ENCODE measurements at regions not wholly inside any gene's neighbourhood (a gene's known extent, or its start where the extent isn't known, plus 50 kb on each side); places are given as distances from the start of the nearest gene placed in this dataset.
"Not testable (repeated sequence)": the region's sequence is repeated elsewhere in the genome, so short reads cannot be mapped to it uniquely, and the experiment has no call there.

DNA sequence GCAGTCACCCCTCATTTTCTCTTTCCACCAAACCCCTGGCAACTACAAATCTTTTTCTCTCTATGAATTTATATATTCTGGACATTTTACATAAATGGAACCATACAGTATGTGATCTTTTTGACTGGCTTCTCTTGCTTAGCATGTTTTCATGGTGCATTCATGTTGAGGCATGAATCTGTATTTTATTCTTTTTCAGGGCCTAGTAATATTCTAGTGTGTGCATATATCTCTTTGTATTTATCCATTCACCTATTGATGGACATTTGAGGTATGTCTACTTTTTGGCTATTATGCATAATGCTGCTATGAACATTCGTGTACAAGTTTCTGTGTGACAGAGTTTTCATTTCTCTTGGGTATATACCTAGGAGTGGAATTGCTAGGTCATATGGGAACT, 78.2 kb downstream of the HACD1 start:
- intact Hi-C loops (cut with DNase I), result no loop called here
- ATAC-seq (no peak), DNase-seq (ENCODE audit: missing footprints) (no peak)

DNA sequence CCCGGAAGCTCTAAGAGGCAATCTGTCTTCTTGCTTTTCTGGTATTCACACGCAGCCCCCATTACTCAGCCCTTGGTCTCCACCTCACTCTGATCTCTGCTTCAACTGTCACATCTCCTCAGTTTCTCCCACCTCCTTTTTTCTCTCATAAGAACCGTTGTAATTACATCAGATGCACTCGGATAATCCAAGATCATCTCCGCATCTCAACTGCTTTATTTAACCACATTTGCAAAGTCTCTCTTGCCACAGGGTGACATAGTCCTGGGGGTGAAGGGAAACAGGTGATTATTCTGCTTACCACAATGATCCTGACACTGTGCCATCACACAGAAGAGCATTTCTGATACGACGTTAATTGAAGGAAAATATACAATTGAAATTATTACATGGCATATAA, 79.9 kb downstream of the HACD1 start:
- DNase-seq (ENCODE audit: missing footprints) (no peak), ATAC-seq (no peak)
- intact Hi-C loops (cut with DNase I), result no loop called here

DNA sequence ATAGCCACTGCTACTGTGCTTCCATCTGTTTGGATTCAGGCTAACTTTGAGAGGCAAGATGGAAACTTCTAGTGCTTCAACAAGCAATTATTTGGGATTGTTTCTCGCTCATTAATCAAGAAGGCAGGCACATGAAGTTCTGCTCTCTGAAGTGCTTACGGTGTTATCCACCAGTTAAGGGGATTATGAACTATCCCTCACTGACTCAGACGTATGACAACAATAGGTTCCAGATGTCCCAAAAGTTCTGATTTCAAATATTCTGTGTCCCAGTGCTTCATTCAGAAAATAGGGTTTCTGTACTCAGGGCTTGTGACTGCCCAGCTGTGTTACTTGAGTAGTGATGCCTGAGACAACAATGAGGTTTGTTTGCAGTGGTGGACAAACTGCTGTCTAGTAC, 81.0 kb downstream of the HACD1 start:
- ATAC-seq, result no peak
- no peak for DNase-seq (ENCODE audit: missing footprints)
- intact Hi-C loops (cut with DNase I), result no loop called here

DNA sequence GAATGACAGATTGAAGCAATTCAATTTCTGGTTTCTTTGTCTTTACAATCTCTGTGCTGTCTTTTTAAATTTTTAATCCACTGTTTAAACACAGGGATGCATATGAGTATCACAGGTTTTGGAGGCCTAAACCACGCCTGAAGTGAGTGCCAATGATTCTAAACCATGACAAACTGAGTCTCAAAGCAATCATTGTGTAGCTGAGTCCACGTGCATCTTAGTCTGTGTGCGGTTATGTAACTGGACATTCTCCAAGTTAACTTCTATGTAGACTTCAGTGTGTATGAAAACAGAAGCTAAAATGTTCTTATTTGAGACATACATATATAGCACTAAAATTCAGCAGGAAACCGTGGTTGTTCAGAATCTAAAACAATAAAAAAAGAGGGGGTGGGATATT, 79.3 kb upstream of the ST8SIA6 start:
- DNase-seq (ENCODE audit: missing footprints) (no peak), ATAC-seq (no peak)
- intact Hi-C loops (cut with DNase I), result no loop called here

DNA sequence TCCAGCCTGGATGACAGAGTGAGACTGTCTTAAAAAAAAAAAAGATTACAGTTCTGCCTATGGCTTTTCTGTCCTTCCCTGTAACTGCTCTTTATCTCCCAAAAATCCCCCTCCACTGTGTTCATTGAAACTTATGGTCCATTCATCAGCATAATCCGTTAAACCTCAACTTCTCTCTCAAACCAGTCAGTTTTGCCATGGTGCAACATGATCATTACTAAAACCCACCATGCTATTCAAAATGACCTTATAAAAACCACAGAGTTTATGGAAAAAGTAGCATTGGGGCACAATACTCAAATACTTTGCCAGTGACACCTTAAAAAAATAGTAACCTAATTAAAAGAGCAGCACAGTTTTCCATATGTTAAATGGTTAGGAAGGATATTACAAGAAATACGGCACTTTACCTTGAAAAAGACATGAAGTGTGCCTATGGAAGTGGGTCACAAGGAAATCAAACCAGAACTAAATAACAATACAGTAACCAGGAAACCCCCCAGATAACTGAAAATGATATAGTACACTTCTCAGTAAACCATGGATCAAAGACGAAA, 74.0 kb upstream of the ST8SIA6 start:
- DNase-seq (ENCODE audit: missing footprints) (no peak), ATAC-seq (no peak)

DNA sequence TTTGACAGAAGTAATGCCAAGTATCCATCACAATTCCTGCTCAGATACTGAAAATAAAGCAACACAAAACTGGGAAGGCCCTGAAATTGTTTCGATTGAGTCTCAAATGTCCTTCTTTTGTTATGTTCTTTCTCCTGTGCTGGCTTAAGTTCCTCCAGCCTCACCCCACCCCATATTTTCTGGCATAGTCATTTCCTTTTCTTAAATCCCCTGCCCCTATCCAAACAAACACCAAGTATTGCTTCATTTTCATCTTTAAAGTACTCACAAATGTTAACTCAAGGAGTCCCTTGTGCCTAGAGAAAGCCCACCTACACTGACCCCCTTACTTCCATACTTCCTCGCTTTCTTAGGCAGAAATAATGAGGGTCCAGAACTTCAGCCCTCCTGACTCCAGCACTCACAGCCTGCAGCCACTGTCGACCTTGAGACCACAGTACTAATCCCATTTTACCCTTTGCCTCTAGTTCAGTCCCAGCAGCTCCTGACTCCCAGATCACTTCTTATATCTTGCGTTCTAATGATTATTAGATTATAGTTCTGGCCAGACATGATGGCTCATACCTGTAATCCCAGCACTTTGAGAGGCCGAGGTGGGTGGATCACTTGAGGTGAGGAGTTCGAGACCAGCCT, 73.2 kb upstream of the ST8SIA6 start:
- ATAC-seq, result no peak
- intact Hi-C loops (cut with DNase I), result loop anchor here (5.0 kb wide), 1 partner anchor 75 kb away; the partner anchor contains the start of gene ST8SIA6
- no peak for DNase-seq (ENCODE audit: missing footprints)

More for the DNA sequence above, 74.0 kb upstream of the ST8SIA6 start:
- intact Hi-C loops (cut with DNase I), result loop anchor here (5.0 kb wide), 1 partner anchor 76 kb away; the partner anchor contains the start of gene ST8SIA6

DNA sequence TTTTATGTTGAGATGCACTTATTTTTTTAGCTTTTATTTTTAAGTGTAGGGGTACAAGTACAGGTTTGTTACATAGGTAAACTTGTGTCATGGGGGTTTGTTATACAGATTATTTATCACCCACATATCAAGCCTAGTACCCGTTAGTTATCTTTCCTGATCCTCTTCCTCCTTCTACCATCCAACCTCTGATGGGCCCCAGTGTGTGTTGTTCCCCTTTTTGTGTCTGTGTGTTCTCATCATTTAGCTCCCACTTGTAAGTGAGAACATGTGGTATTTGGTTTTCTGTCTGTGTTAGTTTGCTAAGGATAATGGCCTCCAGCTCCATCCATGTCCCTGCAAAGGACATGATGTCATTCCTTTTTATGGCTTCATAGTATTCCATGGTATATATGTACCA, 72.2 kb upstream of the ST8SIA6 start:
- ATAC-seq; DNase-seq (ENCODE audit: missing footprints): not testable (repeated sequence)
- intact Hi-C loops (cut with DNase I), result loop anchor here (5.0 kb wide), 1 partner anchor 74 kb away; the partner anchor contains the start of gene ST8SIA6

DNA sequence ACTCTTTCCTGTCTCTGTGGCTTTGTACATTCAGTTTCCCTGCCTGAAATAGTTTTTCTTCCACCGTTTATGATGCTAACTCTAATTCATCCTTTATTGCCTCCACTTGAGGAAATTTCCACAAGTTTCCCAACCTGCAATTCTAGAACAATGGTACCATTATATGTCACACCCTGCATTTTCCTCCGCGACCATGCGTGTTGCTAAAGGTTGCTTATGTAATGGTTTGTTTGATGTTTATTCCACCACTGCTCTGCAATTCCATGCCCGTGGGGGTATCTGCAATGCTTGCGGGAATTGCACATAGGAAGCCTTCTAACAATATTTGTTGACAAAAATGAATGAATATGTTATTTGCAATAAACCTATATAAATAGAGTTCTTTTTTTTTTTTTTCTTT, 69.5 kb upstream of the ST8SIA6 start:
- intact Hi-C loops (cut with DNase I), result no loop called here
- no peak for ATAC-seq

DNA sequence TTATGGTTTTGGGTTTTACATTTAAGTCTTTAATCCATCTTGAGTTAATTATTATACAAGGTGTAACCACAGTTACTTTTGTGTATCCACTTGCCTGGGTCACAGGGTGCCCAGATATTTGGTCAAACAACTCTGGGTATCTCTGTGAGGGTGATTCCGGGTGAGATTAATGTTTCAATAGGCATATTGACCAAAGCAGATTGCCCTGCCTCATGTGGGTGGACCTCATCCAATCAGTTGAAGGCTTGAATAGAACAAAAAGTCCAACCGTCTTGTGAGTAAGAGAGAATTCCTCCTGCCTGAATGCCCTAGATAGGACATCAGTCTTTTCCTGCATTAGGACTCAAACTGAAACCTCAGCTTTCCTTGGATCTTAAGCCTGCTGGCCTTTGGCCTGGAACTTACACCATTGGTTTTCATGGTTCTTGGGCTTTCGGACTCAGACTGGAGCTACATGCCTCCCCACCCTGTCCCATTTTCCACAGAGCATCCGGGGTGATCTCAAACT, 68.9 kb upstream of the ST8SIA6 start:
- intact Hi-C loops (cut with DNase I), result no loop called here
- no peak for DNase-seq (ENCODE audit: missing footprints)
- no peak for ATAC-seq

More for the DNA sequence above, 69.5 kb upstream of the ST8SIA6 start:
- DNase-seq (ENCODE audit: missing footprints), result no peak

DNA sequence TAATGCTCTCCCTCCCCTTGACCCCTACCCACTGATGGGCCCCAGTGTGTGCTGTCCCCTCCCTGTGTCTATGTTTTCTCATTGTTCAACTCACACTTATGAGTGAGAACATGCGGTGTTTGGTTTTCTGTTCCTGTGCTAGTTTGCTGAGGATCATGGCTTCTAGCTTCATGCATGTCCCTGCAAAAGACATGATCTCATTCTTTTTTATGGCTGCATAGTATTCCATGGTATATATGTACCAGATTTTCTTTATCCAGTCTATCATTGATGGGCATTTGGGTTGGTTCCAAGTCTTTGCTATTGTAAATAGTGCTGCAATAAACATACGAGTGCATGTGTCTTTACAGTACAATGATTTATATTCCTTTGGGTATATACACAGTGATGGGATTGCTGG, 67.9 kb upstream of the ST8SIA6 start:
- ATAC-seq; DNase-seq (ENCODE audit: missing footprints); intact Hi-C loops (cut with DNase I): not testable (repeated sequence)

DNA sequence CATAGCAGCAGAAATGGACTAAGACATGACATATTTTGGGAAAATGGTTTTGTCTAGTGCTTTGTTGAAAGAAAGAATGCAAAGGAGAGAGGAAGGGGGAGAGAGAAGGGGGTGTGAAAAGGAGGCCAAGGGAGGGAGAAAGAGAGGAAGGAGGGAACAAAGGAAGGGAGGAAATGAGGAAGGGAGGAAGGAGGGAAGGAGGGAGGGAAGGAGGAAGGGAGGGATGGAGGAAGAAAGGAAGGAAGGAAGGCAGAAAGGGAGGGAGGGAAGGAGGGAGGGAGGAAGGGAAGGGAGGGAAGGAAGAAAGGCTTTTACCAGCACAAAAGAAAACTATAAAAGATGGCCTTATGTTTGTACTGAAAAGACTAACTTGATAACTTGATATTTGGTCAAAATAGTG, 65.1 kb upstream of the ST8SIA6 start:
- ATAC-seq (no peak), DNase-seq (ENCODE audit: missing footprints) (no peak)
- intact Hi-C loops (cut with DNase I), result no loop called here

DNA sequence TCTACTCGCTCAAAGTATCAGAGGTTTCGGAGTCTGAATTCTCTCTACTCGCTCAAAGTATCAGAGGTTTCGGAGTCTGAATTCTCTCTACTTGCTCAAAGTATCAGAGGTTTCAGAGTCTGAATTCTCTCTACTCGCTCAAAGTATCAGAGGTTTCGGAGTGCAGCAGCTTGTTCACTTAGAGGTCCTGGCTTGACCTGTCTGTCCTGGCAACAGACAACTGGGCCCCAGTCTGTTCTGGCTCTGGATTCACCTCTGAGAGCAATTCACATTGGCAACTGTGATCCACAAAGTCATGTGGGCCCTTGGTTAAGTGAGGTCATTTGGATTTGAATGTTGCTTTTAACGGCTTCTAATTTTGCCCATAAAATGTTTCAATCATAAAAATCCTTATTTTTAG, 63.9 kb upstream of the ST8SIA6 start:
- intact Hi-C loops (cut with DNase I), result no loop called here

DNA sequence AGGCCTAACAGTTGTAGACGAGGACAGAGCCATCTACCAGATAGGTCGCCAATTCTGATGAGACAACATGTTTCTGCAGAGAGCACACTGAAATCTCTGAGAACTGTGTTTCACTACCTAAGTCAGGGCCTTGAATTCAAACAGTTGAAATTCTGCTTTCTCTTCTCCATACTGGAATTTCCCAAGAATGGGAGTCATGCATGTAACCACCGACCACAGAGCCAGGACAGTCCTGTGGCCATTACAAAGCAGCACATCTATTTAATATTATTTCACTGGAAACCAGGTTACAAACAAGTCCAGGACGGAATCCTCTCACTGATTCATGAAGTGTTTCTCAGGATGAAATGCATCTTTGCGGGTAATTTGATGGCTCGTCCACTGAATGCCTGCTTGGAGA, 62.0 kb upstream of the ST8SIA6 start:
- DNase-seq (ENCODE audit: missing footprints), result no peak
- intact Hi-C loops (cut with DNase I), result no loop called here
- no peak for ATAC-seq

More for the DNA sequence above, 63.9 kb upstream of the ST8SIA6 start:
- ATAC-seq, result no peak
- no peak for DNase-seq (ENCODE audit: missing footprints)

DNA sequence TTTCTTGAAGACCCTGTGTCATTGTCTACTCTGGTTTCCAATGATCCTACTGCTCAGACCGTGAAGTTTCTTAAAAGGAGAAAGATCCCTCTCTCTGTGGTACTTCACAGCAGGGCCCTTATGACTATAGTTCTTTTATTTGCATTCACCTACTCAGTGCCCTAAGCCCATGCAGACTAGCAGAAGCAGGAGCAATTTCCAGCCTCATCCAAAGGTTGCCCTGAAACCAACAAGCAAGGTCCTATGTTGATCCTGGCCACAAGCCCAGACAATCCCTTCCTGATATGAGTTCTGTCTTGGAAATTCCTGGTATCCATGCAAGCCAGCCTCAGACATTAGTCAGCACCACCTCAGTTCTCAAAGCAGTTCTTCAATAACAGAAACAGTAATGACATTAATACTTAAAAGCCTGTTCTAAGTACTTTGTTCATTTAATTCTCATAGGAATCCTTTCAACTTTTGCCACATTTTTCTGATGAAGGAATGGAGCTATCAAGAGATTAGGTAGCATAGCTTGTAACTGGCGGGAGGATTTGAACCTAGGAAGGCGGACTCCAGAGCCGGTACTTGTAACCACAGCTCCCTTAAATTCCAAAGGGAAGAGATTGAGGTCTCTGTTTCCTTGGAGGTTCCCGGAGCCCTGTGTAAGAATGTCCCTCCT, 58.1 kb upstream of the ST8SIA6 start:
- intact Hi-C loops (cut with DNase I), result no loop called here
- ATAC-seq, result peak; percentile 42
- no peak for DNase-seq (ENCODE audit: missing footprints)

DNA sequence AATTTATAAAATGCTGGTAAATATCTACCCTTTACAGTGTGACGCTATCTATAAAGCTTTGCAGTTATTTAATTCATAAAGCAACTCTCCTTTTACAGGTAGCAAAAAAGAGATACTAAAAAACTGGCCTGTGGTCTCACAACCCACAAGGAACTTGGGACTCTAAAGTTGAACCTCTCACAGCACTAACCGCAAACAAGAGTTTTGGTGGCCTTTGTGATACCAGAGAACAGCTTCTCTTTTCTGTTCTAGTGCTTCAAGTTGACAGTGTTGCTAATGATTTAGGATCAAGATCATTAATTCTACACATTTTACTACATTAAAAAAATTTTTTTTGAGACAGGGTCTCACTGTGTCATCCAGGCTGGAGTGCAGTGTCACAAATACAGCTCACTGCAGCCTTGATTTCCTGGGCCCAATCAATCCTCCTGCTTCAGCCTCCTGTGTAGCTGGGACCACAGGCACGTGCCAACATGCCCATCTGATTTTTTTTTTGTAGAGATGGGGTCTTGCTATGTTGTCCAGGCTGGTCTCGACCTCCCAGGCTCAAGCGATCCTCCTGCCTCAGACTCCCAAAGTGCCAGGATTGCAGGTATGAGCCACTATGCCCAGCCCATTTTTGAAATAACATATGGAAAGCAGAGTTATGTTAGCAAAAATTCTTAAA, 56.0 kb upstream of the ST8SIA6 start:
- ATAC-seq (no peak), DNase-seq (ENCODE audit: missing footprints) (no peak)
- intact Hi-C loops (cut with DNase I), result no loop called here

DNA sequence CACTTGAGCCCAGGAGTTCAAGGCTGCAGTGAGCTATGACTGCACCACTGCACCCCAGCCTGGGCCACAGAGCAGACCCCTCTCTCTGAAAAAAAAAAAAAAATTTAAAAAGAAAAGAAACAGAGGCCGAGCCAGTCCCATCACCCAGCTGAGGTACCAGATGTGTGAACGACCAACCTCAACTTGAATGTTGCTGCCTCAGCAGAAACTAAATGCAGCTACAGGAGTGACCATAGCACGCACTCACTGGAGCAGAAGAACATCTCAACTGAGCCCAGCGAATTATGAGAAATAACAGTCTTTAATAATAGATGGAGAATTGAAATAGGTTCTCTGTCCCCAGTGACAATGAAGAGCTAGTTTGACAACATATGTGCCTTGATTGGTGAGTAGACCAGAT, 53.1 kb upstream of the ST8SIA6 start:
- DNase-seq (ENCODE audit: missing footprints), result no peak
- no peak for ATAC-seq

DNA sequence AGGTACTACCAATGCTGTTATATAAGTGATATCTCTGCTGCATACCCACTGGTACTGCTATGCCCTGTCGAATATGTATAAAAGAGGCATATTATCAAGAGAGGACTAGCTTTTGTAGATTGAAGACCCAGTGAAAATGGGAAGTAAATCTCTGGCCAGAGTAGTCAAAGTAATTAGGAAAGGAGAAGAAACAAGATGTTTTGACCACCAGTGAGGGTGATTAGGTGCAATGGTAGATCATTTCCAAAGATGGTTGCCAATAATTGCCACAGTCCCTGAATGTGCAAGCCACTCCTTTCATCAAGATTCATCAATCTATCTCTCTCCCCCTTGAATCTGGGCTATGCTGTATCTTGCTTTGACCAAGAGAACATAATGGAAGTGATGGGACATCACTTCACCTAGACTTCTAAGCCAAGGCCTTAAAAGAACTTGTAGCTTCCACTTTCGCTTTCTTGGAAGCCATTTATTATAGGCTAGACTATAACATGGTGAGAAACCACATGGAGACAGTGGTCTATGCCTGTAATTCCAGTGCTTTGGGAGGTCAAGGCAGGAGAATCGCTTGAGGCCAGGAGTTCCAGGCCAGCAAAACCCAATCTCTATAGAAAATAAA, 52.6 kb upstream of the ST8SIA6 start:
- DNase-seq (ENCODE audit: missing footprints), result no peak
- intact Hi-C loops (cut with DNase I), result no loop called here
- ATAC-seq, result no peak

More for the DNA sequence above, 53.1 kb upstream of the ST8SIA6 start:
- intact Hi-C loops (cut with DNase I), result no loop called here

DNA sequence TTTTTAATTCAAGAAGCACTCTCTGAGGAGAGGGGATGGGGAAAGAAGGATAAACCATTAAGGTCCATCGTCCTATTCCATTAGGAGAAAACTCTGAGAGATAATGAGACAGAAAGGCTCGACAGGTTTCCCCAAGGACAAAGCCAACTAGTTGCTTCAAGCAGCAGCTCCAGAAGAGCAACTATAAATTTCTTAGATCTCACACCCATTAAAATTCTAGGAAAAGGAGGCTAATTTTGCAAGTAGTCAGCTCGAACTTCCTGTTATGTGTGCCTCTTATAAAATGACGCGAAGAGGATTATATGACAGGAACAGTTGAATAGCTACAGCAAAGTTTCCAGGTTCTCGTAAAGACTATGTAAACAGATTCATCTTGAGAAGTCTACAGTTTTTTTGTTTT, 52.0 kb upstream of the ST8SIA6 start:
- intact Hi-C loops (cut with DNase I), result no loop called here
- ATAC-seq, result no peak
- DNase-seq (ENCODE audit: missing footprints), result no peak

DNA sequence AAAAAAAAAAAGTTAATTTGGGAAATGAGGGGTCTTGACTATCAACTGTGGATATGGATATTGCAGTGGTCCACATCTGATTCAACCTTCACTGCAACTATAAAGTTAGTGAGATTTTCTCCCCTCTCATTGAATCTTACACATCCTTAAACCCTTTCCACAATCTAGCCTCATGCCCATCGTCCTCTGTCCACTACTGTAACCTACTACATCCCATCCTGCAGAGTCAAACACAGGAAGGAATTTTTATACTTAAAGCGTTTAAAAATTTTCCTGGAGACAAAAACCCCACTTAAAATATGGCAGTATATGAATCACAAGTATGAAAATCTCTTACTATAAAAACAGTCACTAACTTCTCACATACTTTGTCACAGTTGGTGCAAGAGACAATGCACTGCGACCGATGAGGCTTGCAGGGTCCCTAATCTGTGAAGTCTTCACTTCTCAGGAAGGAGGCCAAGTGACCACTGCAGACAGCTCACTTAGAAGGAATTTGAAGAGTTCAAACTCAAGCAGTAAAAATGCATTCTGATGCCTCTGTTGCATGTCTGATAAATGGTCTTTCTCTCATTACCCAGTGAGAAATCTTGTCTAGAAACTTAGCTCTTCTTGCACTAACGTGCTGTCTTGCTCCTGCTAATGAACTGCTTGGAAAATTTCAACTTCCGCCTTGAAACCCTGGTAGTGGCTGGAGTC, 50.3 kb upstream of the ST8SIA6 start:
- DNase-seq (ENCODE audit: missing footprints) (no peak), ATAC-seq (no peak)
- intact Hi-C loops (cut with DNase I), result no loop called here

All from Right ventricle myocardium inferior (tissue), 1 donor.